ENCODE measurements at regions not wholly inside any gene's neighbourhood (a gene's known extent, or its start where the extent isn't known, plus 50 kb on each side); places are given as distances from the start of the nearest gene placed in this dataset.

DNA sequence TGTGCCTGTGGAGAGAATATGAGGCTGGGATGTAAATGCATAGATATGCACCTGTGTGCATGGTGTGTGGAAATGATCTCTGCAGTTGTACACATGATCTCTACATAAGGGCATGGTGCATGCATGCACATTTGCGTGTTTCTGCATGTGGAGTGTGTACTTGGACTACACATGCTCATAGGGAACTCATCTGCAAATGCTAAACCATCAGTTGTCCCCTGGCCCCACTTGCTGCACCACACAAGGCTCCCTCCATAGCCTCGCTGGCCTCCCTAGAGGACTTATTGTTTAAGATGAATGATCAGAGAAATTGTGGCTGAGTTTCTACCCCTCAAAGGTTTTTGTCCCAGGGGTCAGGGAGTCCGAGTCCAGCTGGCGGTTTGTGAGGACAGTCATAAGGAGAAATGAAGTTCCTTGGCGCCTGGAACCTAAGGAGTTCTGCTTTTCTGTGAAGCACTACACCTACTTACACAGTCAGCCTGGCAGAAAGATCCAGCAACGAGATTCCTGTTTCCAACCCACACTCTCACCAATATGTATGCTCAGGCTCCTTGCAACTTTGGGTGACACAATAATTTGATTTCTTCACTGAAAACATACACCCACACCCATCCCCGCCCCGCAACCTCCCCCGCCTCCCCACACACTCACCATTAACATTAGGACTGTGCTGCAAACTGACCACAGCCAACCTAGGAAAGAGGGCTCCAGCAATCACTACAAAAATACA is 79.9 kb upstream of the CPEB4 start:
- Histone ChIP-seq H3K36me3 (ENCODE audit: control insufficient read depth, insufficient read depth, low read length) (no peaks in the 10 kb centered on the region), H3K27me3 (ENCODE audit: control insufficient read depth, insufficient read depth, low read length) (no peaks in the 10 kb centered on the region), H3K4me3 (ENCODE audit: low read depth, low read length) (no peak overlapping the region)
- FAIRE-seq (no peak), DNase-seq (ENCODE audit: low read depth) (no peak)
- TF ChIP-seq, protein P1, sequence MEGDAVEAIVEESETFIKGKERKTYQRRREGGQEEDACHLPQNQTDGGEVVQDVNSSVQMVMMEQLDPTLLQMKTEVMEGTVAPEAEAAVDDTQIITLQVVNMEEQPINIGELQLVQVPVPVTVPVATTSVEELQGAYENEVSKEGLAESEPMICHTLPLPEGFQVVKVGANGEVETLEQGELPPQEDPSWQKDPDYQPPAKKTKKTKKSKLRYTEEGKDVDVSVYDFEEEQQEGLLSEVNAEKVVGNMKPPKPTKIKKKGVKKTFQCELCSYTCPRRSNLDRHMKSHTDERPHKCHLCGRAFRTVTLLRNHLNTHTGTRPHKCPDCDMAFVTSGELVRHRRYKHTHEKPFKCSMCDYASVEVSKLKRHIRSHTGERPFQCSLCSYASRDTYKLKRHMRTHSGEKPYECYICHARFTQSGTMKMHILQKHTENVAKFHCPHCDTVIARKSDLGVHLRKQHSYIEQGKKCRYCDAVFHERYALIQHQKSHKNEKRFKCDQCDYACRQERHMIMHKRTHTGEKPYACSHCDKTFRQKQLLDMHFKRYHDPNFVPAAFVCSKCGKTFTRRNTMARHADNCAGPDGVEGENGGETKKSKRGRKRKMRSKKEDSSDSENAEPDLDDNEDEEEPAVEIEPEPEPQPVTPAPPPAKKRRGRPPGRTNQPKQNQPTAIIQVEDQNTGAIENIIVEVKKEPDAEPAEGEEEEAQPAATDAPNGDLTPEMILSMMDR (IDR thresholded peaks at IDR 0.05; ENCODE audit: insufficient read depth, low read length, severe bottlenecking) = no peak

GRCh38 chr5:173809014-173809413 is 79.1 kb upstream of the CPEB4 start:
- Histone ChIP-seq H3K36me3 (ENCODE audit: control insufficient read depth, insufficient read depth, low read length) (no peaks in the 10 kb centered on the region), H3K4me3 (ENCODE audit: low read depth, low read length) (no peak overlapping the region), H3K27me3 (ENCODE audit: control insufficient read depth, insufficient read depth, low read length) (no peaks in the 10 kb centered on the region)
- TF ChIP-seq, protein P1 (IDR thresholded peaks at IDR 0.05; ENCODE audit: insufficient read depth, low read length, severe bottlenecking) = no peak
- FAIRE-seq (no peak), DNase-seq (ENCODE audit: low read depth) (no peak)

GRCh38 chr5:173812811-173813550 is 75.2 kb upstream of the CPEB4 start:
- FAIRE-seq (no peak), DNase-seq (ENCODE audit: low read depth) (peak; percentile 45)
- TF ChIP-seq, protein P1 (IDR thresholded peaks at IDR 0.05; ENCODE audit: insufficient read depth, low read length, severe bottlenecking) = no peak
- H3K27me3 ChIP-seq (ENCODE audit: control insufficient read depth, insufficient read depth, low read length) = no peaks in the 10 kb centered on the region
- H3K4me3 ChIP-seq (ENCODE audit: low read depth, low read length) = no peak overlapping the region
- H3K36me3 ChIP-seq (ENCODE audit: control insufficient read depth, insufficient read depth, low read length) = no peaks in the 10 kb centered on the region

DNA sequence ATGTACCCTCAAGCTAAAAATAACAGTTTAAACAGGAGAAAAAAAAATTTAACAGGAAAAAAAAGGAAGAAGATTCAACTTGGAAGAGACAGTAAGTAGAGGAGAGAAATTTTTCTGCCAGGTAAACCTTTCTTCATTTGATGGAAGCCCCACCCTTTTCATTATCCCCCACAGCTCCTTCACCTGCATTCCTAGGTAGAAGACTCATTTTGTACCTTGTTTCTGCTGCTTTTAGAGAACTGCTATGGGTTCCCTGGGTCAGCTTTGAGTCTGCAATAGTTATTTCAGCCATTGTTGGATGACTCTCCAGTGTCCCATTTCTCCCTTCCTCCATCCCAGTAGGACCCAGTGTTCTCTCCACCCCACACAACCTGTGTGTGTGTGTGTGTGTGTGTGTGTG is 74.1 kb upstream of the CPEB4 start:
- TF ChIP-seq, protein P1 (IDR thresholded peaks at IDR 0.05; ENCODE audit: insufficient read depth, low read length, severe bottlenecking) = no peak
- H3K27me3 ChIP-seq (ENCODE audit: control insufficient read depth, insufficient read depth, low read length) = no peaks in the 10 kb centered on the region
- H3K36me3 ChIP-seq (ENCODE audit: control insufficient read depth, insufficient read depth, low read length) = no peaks in the 10 kb centered on the region
- DNase-seq (ENCODE audit: low read depth) = no peak
- FAIRE-seq = no peak
- H3K4me3 ChIP-seq (ENCODE audit: low read depth, low read length) = no peak overlapping the region

- TF ChIP-seq, protein P1 (IDR thresholded peaks at IDR 0.05; ENCODE audit: insufficient read depth, low read length, severe bottlenecking) = no peak
- no peaks in the 10 kb centered on the region for H3K27me3 ChIP-seq (ENCODE audit: control insufficient read depth, insufficient read depth, low read length)
- H3K36me3 ChIP-seq (ENCODE audit: control insufficient read depth, insufficient read depth, low read length) = no peaks in the 10 kb centered on the region
- no peak overlapping the region for H3K4me3 ChIP-seq (ENCODE audit: low read depth, low read length)
- no peak for FAIRE-seq
- no peak for DNase-seq (ENCODE audit: low read depth)
Observed at GRCh38 chr5:173815571-173815970, 72.6 kb upstream of the CPEB4 start.
